ENCODE measurements at regions not wholly inside any gene's neighbourhood (a gene's known extent, or its start where the extent isn't known, plus 50 kb on each side); places are given as distances from the start of the nearest gene placed in this dataset.

DNA sequence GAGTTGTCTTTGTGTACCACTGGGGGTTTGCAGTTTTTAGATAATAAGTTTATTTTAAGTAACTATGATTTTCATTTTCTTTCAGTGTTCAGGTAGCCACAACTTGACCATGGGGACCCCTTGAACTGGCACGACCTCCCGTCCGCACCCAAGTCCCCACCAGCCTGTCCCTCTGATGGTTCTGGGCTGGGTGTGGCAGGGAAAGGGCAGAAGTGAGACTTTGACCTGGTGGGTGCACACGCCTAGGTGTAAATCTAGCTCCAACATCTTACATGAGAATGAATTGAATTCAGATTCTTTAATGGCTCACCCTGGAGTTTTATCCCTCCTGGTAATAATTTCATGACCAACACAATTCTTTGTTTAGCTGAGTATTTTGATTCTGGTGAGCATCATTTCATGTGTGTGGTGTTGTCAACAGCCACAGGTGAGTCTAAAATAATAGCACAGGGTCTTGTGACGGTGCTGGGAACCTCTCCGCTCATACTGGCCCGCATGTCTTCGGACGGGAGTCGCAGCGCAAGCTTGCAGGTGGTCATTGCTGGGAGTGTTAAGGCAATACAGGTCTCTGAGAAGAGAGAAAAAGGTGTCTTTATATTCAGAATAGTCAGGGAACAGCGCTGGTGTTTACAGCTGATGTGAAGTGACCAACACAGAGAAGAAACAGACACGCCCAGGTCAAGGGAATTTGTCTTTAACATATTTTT, 50.8 kb upstream of the POFUT2 start:
- H3K27me3 ChIP-seq, result no peaks in the 10 kb centered on the region
- TF ChIP-seq, protein P1, sequence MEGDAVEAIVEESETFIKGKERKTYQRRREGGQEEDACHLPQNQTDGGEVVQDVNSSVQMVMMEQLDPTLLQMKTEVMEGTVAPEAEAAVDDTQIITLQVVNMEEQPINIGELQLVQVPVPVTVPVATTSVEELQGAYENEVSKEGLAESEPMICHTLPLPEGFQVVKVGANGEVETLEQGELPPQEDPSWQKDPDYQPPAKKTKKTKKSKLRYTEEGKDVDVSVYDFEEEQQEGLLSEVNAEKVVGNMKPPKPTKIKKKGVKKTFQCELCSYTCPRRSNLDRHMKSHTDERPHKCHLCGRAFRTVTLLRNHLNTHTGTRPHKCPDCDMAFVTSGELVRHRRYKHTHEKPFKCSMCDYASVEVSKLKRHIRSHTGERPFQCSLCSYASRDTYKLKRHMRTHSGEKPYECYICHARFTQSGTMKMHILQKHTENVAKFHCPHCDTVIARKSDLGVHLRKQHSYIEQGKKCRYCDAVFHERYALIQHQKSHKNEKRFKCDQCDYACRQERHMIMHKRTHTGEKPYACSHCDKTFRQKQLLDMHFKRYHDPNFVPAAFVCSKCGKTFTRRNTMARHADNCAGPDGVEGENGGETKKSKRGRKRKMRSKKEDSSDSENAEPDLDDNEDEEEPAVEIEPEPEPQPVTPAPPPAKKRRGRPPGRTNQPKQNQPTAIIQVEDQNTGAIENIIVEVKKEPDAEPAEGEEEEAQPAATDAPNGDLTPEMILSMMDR (IDR thresholded peaks at IDR 0.05), result no peak
- TF ChIP-seq POLR2A (IDR thresholded peaks at IDR 0.05), result no peak
- no peaks in the 10 kb centered on the region for H3K36me3 ChIP-seq
- H3K4me1 ChIP-seq, result no peaks in the 10 kb centered on the region
- intact Hi-C loops (cut with DNase I; ENCODE audit: low total_unique reads), result no loop called here
- H3K27ac ChIP-seq, result no peak overlapping the region
- no peak for DNase-seq
- H3K4me3 ChIP-seq, result no peak overlapping the region
- H3K9me3 ChIP-seq, result no peaks in the 10 kb centered on the region

DNA sequence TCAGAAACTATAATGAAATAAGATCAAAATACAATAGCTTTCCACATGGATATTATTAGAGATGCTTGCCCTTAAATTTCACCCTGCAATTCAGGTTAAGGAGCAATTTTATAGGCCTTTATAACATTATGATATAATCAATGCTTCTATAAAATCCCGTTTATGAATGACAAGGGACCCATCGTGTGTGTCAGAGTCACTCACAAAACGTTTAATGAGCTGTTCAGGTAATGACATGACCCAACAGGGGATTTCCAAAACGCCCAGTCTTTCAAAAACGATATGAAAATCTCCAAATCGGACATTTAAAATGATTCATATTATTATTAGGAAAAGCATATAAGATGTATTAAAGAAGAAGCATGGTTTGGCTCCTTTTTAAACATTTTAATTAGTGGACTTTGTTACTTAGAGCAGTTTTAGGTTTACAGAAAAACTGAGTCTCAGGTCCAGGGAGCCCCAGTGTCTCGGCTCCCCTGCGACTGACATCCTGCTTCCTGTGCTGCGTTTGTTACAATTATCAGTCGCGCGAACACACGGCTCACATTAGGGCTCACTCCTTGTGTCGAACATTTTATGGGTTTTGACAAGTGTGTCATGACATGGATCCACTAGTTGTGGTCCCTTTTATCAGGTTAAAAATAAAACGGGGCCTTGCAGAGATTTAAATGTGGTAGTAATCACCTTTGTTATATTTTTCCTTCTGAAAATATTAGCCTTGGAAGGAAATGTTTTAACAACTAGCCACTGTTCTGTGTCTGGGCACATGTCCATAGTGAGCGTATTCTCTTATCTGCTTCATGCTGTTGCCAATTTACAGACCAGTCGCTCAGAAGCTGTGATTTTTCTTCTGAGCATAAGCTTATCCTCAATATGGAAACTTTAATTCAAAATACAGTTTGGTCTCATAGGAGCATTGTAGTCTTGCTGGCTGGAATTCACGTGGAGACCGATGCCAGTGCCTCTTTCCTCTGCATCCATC, 52.0 kb upstream of the POFUT2 start:
- intact Hi-C loops (cut with DNase I; ENCODE audit: low total_unique reads), result no loop called here
- Histone ChIP-seq H3K27ac (no peak overlapping the region), H3K9me3 (no peaks in the 10 kb centered on the region), H3K4me3 (no peak overlapping the region), H3K36me3 (no peaks in the 10 kb centered on the region), H3K4me1 (no peaks in the 10 kb centered on the region), H3K27me3 (no peaks in the 10 kb centered on the region)
- no peak for DNase-seq
- TF ChIP-seq, protein P1 (IDR thresholded peaks at IDR 0.05), result no peak
- TF ChIP-seq POLR2A (IDR thresholded peaks at IDR 0.05), result no peak

DNA sequence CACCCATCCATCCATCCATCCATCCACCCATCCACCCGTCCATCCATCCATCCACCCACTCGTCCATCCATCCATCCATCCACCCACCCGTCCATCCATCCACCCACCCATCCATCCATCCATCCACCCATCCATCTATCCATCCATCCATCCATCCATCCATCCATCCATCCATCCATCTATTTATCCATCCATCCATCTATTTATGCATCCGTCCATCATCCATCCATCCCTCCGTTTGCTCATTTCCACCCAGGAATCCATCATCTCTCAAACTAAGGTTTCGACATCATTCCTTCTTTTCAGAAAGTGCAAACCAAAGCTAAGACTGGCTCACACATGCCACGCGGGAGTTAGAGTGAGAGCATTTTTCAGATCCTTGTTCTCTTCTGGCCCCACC, 52.8 kb upstream of the POFUT2 start:
- Histone ChIP-seq H3K4me1 (no peaks in the 10 kb centered on the region), H3K9me3 (no peaks in the 10 kb centered on the region), H3K27ac (no peak overlapping the region), H3K4me3 (no peak overlapping the region), H3K36me3 (no peaks in the 10 kb centered on the region), H3K27me3 (no peaks in the 10 kb centered on the region)
- DNase-seq, result no peak
- TF ChIP-seq POLR2A (IDR thresholded peaks at IDR 0.05), result no peak
- intact Hi-C loops (cut with DNase I; ENCODE audit: low total_unique reads), result no loop called here

DNA sequence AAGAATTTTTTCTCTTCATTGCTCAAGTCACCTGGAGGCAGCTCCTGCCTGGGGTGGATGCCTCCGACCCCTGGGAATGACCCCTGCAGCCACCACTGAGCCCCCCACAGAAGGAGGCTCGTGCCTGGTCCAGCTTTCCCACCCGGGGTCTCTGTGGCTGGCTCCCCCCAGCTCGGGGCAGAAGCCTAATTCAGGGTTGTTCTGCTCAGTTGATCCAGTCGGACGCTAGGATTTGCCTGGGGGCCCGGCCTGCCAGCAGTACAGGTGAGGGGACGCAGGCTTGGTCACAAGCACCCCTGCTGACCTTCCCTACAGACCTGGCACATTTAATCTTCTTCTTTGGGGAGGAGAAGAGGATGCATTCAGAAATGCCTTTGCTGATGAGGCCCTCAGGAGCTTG, 53.6 kb upstream of the POFUT2 start:
- no peaks in the 10 kb centered on the region for H3K27me3 ChIP-seq
- no peak for DNase-seq
- no peak overlapping the region for H3K27ac ChIP-seq
- no peak for TF ChIP-seq POLR2A (IDR thresholded peaks at IDR 0.05)
- TF ChIP-seq, protein P1 (IDR thresholded peaks at IDR 0.05), result no peak
- H3K4me3 ChIP-seq, result no peak overlapping the region
- no peaks in the 10 kb centered on the region for H3K9me3 ChIP-seq
- no peaks in the 10 kb centered on the region for H3K4me1 ChIP-seq
- H3K36me3 ChIP-seq, result no peaks in the 10 kb centered on the region
- intact Hi-C loops (cut with DNase I; ENCODE audit: low total_unique reads), result no loop called here

DNA sequence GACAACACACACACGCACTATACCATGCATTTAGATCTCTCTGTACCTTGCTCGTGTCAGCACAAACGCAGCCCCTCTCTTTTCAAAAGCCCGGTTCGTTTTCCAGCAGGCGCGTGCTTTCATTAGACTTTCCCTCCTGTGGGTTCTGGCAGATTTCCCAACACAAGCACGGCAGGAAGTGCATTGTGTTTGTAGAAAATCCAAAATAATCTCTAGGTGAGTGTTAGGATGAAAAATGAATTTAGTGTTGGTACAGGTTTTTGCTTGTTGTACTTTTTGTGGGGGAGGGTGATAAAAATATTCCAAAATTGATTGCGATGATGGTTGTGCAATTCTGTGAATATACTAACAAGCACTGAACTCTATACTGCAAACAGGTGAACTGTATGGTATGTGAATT, 54.1 kb upstream of the POFUT2 start:
- no peak overlapping the region for H3K4me3 ChIP-seq
- H3K4me1 ChIP-seq, result no peaks in the 10 kb centered on the region
- DNase-seq, result no peak
- H3K9me3 ChIP-seq, result no peaks in the 10 kb centered on the region
- H3K27ac ChIP-seq, result no peak overlapping the region
- no peaks in the 10 kb centered on the region for H3K36me3 ChIP-seq
- no peaks in the 10 kb centered on the region for H3K27me3 ChIP-seq
- TF ChIP-seq POLR2A (IDR thresholded peaks at IDR 0.05), result no peak
- TF ChIP-seq, protein P1 (IDR thresholded peaks at IDR 0.05), result no peak
- intact Hi-C loops (cut with DNase I; ENCODE audit: low total_unique reads), result no loop called here

All from uterus (tissue), 3 donors.